Osteoblast (primary cell): ENCODE measurements at regions not wholly inside any gene's neighbourhood (a gene's known extent, or its start where the extent isn't known, plus 50 kb on each side); places are given as distances from the start of the nearest gene placed in this dataset.

Source experiments
- DNase-seq: peaks from one replicate; pipeline ENCODE4 v3.0.0; 2011; ENCODE audit warnings: low spot score, mixed read lengths; ENCODE audit not compliant: insufficient read length; ENCODE audit errors: missing footprints
- H2AFZ ChIP-seq: 2 replicates; pipeline ENCODE4 v1.6.0; 2011; ENCODE audit warnings: mild to moderate bottlenecking, low read length
- H3K27ac ChIP-seq: 2 replicates; pipeline ENCODE4 v1.5.1; 2011; ENCODE audit warnings: mild to moderate bottlenecking, low read depth, low read length, moderate library complexity
- H3K27me3 ChIP-seq: 2 replicates; pipeline ENCODE4 v1.6.0; 2012; ENCODE audit warnings: mild to moderate bottlenecking, control low read depth, inconsistent platforms, low read length, moderate library complexity; ENCODE audit not compliant: insufficient read depth
- H3K36me3 ChIP-seq: 2 replicates; pipeline ENCODE4 v1.5.1; 2011; ENCODE audit warnings: mild to moderate bottlenecking, low read length, control low read depth, moderate library complexity; ENCODE audit not compliant: insufficient read depth
- H3K4me1 ChIP-seq: 2 replicates; pipeline ENCODE4 v1.5.1; 2011; ENCODE audit warnings: mild to moderate bottlenecking, low read length, control low read depth, moderate library complexity; ENCODE audit not compliant: insufficient read depth
- H3K4me2 ChIP-seq: 2 replicates; pipeline ENCODE4 v1.6.0; 2011; ENCODE audit warnings: mild to moderate bottlenecking, low read length; ENCODE audit not compliant: insufficient read depth
- H3K4me3 ChIP-seq: fragments of 200-600 bp; sonication (generic); 3 replicates; pipeline ENCODE4 v1.5.1; 2012; ENCODE audit warnings: mild to moderate bottlenecking, low read length, inconsistent platforms; ENCODE audit not compliant: insufficient read depth
- H3K79me2 ChIP-seq: 2 replicates; pipeline ENCODE4 v1.6.0; 2012; ENCODE audit warnings: mild to moderate bottlenecking, low read length, control low read depth, inconsistent platforms; ENCODE audit not compliant: insufficient read depth
- H3K9me3 ChIP-seq: 2 replicates; pipeline ENCODE4 v1.5.1; 2011; ENCODE audit warnings: low read depth, low read length, control low read depth
- H4K20me1 ChIP-seq: 2 replicates; pipeline ENCODE4 v1.6.0; 2012; ENCODE audit warnings: mild to moderate bottlenecking, low read length, control low read depth; ENCODE audit not compliant: insufficient read depth
- CTCF ChIP-seq: IDR thresholded peaks from 2 replicates; pipeline ENCODE4 v1.5.1; 2011; ENCODE audit warnings: mild to moderate bottlenecking, low read depth, low read length, moderate library complexity; ENCODE audit errors: extremely low read depth

DNA sequence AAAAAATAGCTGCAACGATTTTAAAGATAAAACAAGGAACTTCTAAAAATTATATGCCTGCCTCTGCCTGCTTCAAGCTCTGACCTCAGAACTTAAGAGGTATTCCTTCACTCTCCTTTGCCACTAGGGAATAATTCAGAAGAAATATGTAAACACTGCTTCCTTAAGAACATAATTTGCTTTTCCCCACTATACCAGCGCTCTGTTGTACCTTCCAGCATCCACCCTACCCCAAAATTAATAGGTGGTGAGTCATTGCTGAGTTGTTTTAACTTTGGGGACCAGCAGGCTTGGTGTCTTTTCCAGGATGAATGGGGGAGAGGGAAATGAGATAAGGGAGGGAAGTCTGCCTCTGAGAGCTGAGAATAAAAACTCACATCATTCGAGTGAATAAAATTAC, 107.7 kb upstream of the ATXN1 start:
- Histone ChIP-seq H3K79me2 (no peaks in the 10 kb centered on the region), H3K4me2 (no peak overlapping the region)
- no peak for DNase-seq

DNA sequence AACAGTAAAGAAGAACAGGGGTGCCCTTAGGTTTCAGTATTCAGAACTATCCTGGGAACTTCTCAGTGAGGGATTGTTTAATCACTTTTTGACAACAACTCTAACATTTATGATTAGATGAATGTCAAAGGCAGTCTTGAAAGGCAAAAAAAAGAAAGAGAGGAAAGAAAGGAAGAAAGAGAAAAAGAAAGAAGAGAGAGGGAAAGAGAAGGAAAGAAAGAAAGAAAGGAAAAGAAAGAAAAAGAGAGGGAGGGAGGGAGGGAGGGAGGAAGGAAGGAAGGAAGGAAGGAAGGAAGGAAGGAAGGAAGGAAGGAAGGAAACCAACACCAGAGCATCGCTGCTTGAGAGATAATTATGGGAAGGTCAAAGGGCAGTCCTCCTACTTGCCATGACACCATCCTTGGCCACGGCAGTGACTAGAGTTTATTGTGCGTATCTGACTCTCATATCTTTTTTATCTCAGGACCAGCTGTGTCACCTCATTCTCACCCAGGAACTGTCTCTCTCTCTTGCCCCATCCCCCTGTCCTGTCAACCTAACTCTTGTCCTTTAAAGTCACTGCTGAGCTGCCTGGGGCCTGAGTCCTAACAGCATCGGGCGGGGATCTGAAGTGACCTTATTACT, 96.8 kb upstream of the ATXN1 start:
- Histone ChIP-seq H3K79me2 (no peaks in the 10 kb centered on the region), H3K27ac (no peak overlapping the region), H3K4me2 (no peak overlapping the region), H3K4me1 (no peaks in the 10 kb centered on the region), H3K27me3 (peaks cover 2% of the 10 kb centered on the region), H3K9me3 (no peaks in the 10 kb centered on the region), H3K4me3 (no peak overlapping the region), H2AFZ (no peak overlapping the region), H4K20me1 (no peaks in the 10 kb centered on the region), H3K36me3 (no peaks in the 10 kb centered on the region)
- no peak for TF ChIP-seq CTCF
- no peak for DNase-seq

More for the DNA sequence above, 107.7 kb upstream of the ATXN1 start:
- TF ChIP-seq CTCF = no peak
- Histone ChIP-seq H3K9me3 (no peaks in the 10 kb centered on the region), H3K27ac (no peak overlapping the region), H2AFZ (no peak overlapping the region), H3K4me3 (no peak overlapping the region), H4K20me1 (no peaks in the 10 kb centered on the region), H3K27me3 (peaks cover 16% of the 10 kb centered on the region), H3K4me1 (no peaks in the 10 kb centered on the region), H3K36me3 (no peaks in the 10 kb centered on the region)

DNA sequence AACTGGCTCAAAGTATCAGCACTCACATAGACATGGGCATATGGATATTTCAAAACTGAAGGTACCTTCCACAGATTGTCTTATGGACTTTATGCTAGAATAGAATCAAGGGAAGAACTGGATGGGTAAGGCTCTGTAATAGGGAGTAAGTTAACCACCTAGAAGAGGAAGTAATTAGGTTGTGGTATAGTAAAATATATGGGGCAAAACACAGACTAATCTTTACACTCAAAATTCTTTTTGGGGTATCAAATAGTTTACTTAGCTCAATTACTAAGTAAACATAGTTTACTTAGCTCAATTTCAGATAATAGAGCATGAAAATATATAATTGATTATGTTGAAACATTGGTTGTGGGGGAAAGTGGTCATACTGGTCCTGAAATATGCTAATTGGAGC, 94.2 kb upstream of the ATXN1 start:
- Histone ChIP-seq H3K9me3 (no peaks in the 10 kb centered on the region), H3K4me2 (no peak overlapping the region), H3K4me3 (no peak overlapping the region), H2AFZ (no peak overlapping the region), H3K36me3 (no peaks in the 10 kb centered on the region), H4K20me1 (no peaks in the 10 kb centered on the region), H3K79me2 (no peaks in the 10 kb centered on the region), H3K4me1 (peaks cover 6% of the 10 kb centered on the region), H3K27ac (no peak overlapping the region), H3K27me3 (no peaks in the 10 kb centered on the region)
- no peak for DNase-seq
- no peak for TF ChIP-seq CTCF

- DNase-seq = no peak
- no peak overlapping the region for H3K4me2 ChIP-seq
- H3K4me1 ChIP-seq = peaks cover 10% of the 10 kb centered on the region
- TF ChIP-seq CTCF = no peak
- no peaks in the 10 kb centered on the region for H3K36me3 ChIP-seq
- no peaks in the 10 kb centered on the region for H3K27me3 ChIP-seq
- no peaks in the 10 kb centered on the region for H4K20me1 ChIP-seq
- H3K4me3 ChIP-seq = no peak overlapping the region
- H3K79me2 ChIP-seq = no peaks in the 10 kb centered on the region
- H2AFZ ChIP-seq = no peak overlapping the region
- H3K27ac ChIP-seq = no peak overlapping the region
- H3K9me3 ChIP-seq = no peaks in the 10 kb centered on the region
These were observed 93.7 kb upstream of the ATXN1 start for GRCh38 chr6:16854986-16855385.
